ENCODE measurements at regions not wholly inside any gene's neighbourhood (a gene's known extent, or its start where the extent isn't known, plus 50 kb on each side); places are given as distances from the start of the nearest gene placed in this dataset.

- no peaks in the 10 kb centered on the region for H3K9me3 ChIP-seq (ENCODE audit: control insufficient read depth in 3 of 3, low read length in 3 of 3)
- no peak overlapping the region for H3K9ac ChIP-seq (ENCODE audit: low read depth in 1 of 3, low read length in 3 of 3)
- H3K4me3 ChIP-seq (ENCODE audit: low read length in 3 of 3): no peak overlapping the region
- H3K27me3 ChIP-seq (ENCODE audit: control insufficient read depth in 3 of 3, insufficient read depth in 3 of 3, low read length in 3 of 3): no peaks in the 10 kb centered on the region
- H3K36me3 ChIP-seq (ENCODE audit: control insufficient read depth in 3 of 3, insufficient read depth in 3 of 3, low read length in 3 of 3): no peaks in the 10 kb centered on the region
- H3K4me1 ChIP-seq (ENCODE audit: control insufficient read depth in 3 of 3, insufficient read depth in 3 of 3, low read length in 3 of 3): no peaks in the 10 kb centered on the region
- H3K27ac ChIP-seq (ENCODE audit: low read depth, low read length): no peak overlapping the region
These were observed 248.8 kb downstream of the RDH14 start for GRCh38 chr2:18311420-18312195.

- Histone ChIP-seq H3K9me3 (ENCODE audit: control insufficient read depth in 3 of 3, low read length in 3 of 3) (no peaks in the 10 kb centered on the region), H3K36me3 (ENCODE audit: control insufficient read depth in 3 of 3, insufficient read depth in 3 of 3, low read length in 3 of 3) (no peaks in the 10 kb centered on the region), H3K4me3 (ENCODE audit: low read length in 3 of 3) (no peak overlapping the region), H3K27ac (ENCODE audit: low read depth, low read length) (no peak overlapping the region), H3K27me3 (ENCODE audit: control insufficient read depth in 3 of 3, insufficient read depth in 3 of 3, low read length in 3 of 3) (no peaks in the 10 kb centered on the region), H3K4me1 (ENCODE audit: control insufficient read depth in 3 of 3, insufficient read depth in 3 of 3, low read length in 3 of 3) (no peaks in the 10 kb centered on the region), H3K9ac (ENCODE audit: low read depth in 1 of 3, low read length in 3 of 3) (no peak overlapping the region)
These were observed 250.8 kb downstream of the RDH14 start for GRCh38 chr2:18309627-18310026.

- Histone ChIP-seq H3K27ac (ENCODE audit: low read depth, low read length) (no peak overlapping the region), H3K4me3 (ENCODE audit: low read length in 3 of 3) (no peak overlapping the region), H3K9me3 (ENCODE audit: control insufficient read depth in 3 of 3, low read length in 3 of 3) (no peaks in the 10 kb centered on the region), H3K9ac (ENCODE audit: low read depth in 1 of 3, low read length in 3 of 3) (no peak overlapping the region), H3K4me1 (ENCODE audit: control insufficient read depth in 3 of 3, insufficient read depth in 3 of 3, low read length in 3 of 3) (no peaks in the 10 kb centered on the region), H3K27me3 (ENCODE audit: control insufficient read depth in 3 of 3, insufficient read depth in 3 of 3, low read length in 3 of 3) (no peaks in the 10 kb centered on the region), H3K36me3 (ENCODE audit: control insufficient read depth in 3 of 3, insufficient read depth in 3 of 3, low read length in 3 of 3) (no peaks in the 10 kb centered on the region)
These were observed 251.3 kb downstream of the RDH14 start for GRCh38 chr2:18309188-18309587.

GRCh38 chr2:18304849-18305248, 255.6 kb downstream of the RDH14 start:
- Histone ChIP-seq H3K4me3 (ENCODE audit: low read length in 3 of 3) (no peak overlapping the region), H3K27ac (ENCODE audit: low read depth, low read length) (no peak overlapping the region), H3K9me3 (ENCODE audit: control insufficient read depth in 3 of 3, low read length in 3 of 3) (no peaks in the 10 kb centered on the region), H3K27me3 (ENCODE audit: control insufficient read depth in 3 of 3, insufficient read depth in 3 of 3, low read length in 3 of 3) (no peaks in the 10 kb centered on the region), H3K4me1 (ENCODE audit: control insufficient read depth in 3 of 3, insufficient read depth in 3 of 3, low read length in 3 of 3) (no peaks in the 10 kb centered on the region), H3K9ac (ENCODE audit: low read depth in 1 of 3, low read length in 3 of 3) (no peak overlapping the region), H3K36me3 (ENCODE audit: control insufficient read depth in 3 of 3, insufficient read depth in 3 of 3, low read length in 3 of 3) (no peaks in the 10 kb centered on the region)

- Histone ChIP-seq H3K27ac (ENCODE audit: low read depth, low read length) (no peak overlapping the region), H3K36me3 (ENCODE audit: control insufficient read depth in 3 of 3, insufficient read depth in 3 of 3, low read length in 3 of 3) (no peaks in the 10 kb centered on the region), H3K9ac (ENCODE audit: low read depth in 1 of 3, low read length in 3 of 3) (no peak overlapping the region), H3K4me3 (ENCODE audit: low read length in 3 of 3) (no peak overlapping the region), H3K9me3 (ENCODE audit: control insufficient read depth in 3 of 3, low read length in 3 of 3) (no peaks in the 10 kb centered on the region), H3K27me3 (ENCODE audit: control insufficient read depth in 3 of 3, insufficient read depth in 3 of 3, low read length in 3 of 3) (no peaks in the 10 kb centered on the region), H3K4me1 (ENCODE audit: control insufficient read depth in 3 of 3, insufficient read depth in 3 of 3, low read length in 3 of 3) (no peaks in the 10 kb centered on the region)
These were observed 258.9 kb downstream of the RDH14 start for GRCh38 chr2:18301421-18302139.

- Histone ChIP-seq H3K4me1 (ENCODE audit: control insufficient read depth in 3 of 3, insufficient read depth in 3 of 3, low read length in 3 of 3) (no peaks in the 10 kb centered on the region), H3K4me3 (ENCODE audit: low read length in 3 of 3) (no peak overlapping the region), H3K9me3 (ENCODE audit: control insufficient read depth in 3 of 3, low read length in 3 of 3) (no peaks in the 10 kb centered on the region), H3K9ac (ENCODE audit: low read depth in 1 of 3, low read length in 3 of 3) (no peak overlapping the region), H3K27me3 (ENCODE audit: control insufficient read depth in 3 of 3, insufficient read depth in 3 of 3, low read length in 3 of 3) (no peaks in the 10 kb centered on the region), H3K27ac (ENCODE audit: low read depth, low read length) (no peak overlapping the region), H3K36me3 (ENCODE audit: control insufficient read depth in 3 of 3, insufficient read depth in 3 of 3, low read length in 3 of 3) (no peaks in the 10 kb centered on the region)
These were observed 260.8 kb downstream of the RDH14 start for GRCh38 chr2:18299423-18300212.

GRCh38 chr2:18297534-18298058, 262.9 kb downstream of the RDH14 start:
- H3K27ac ChIP-seq (ENCODE audit: low read depth, low read length): no peak overlapping the region
- no peak overlapping the region for H3K4me3 ChIP-seq (ENCODE audit: low read length in 3 of 3)
- H3K4me1 ChIP-seq (ENCODE audit: control insufficient read depth in 3 of 3, insufficient read depth in 3 of 3, low read length in 3 of 3): no peaks in the 10 kb centered on the region
- no peaks in the 10 kb centered on the region for H3K27me3 ChIP-seq (ENCODE audit: control insufficient read depth in 3 of 3, insufficient read depth in 3 of 3, low read length in 3 of 3)
- no peaks in the 10 kb centered on the region for H3K36me3 ChIP-seq (ENCODE audit: control insufficient read depth in 3 of 3, insufficient read depth in 3 of 3, low read length in 3 of 3)
- no peak overlapping the region for H3K9ac ChIP-seq (ENCODE audit: low read depth in 1 of 3, low read length in 3 of 3)
- H3K9me3 ChIP-seq (ENCODE audit: control insufficient read depth in 3 of 3, low read length in 3 of 3): no peaks in the 10 kb centered on the region

- Histone ChIP-seq H3K36me3 (ENCODE audit: control insufficient read depth in 3 of 3, insufficient read depth in 3 of 3, low read length in 3 of 3) (no peaks in the 10 kb centered on the region), H3K9ac (ENCODE audit: low read depth in 1 of 3, low read length in 3 of 3) (no peak overlapping the region), H3K4me1 (ENCODE audit: control insufficient read depth in 3 of 3, insufficient read depth in 3 of 3, low read length in 3 of 3) (no peaks in the 10 kb centered on the region)
These were observed 270.1 kb downstream of the RDH14 start for GRCh38 chr2:18290386-18290785.

GRCh38 chr2:18286897-18287296, 273.6 kb downstream of the RDH14 start:
- Histone ChIP-seq H3K36me3 (ENCODE audit: control insufficient read depth in 3 of 3, insufficient read depth in 3 of 3, low read length in 3 of 3) (no peaks in the 10 kb centered on the region), H3K9me3 (ENCODE audit: control insufficient read depth in 3 of 3, low read length in 3 of 3) (no peaks in the 10 kb centered on the region), H3K27ac (ENCODE audit: low read depth, low read length) (no peak overlapping the region), H3K4me1 (ENCODE audit: control insufficient read depth in 3 of 3, insufficient read depth in 3 of 3, low read length in 3 of 3) (no peaks in the 10 kb centered on the region), H3K9ac (ENCODE audit: low read depth in 1 of 3, low read length in 3 of 3) (no peak overlapping the region), H3K27me3 (ENCODE audit: control insufficient read depth in 3 of 3, insufficient read depth in 3 of 3, low read length in 3 of 3) (no peaks in the 10 kb centered on the region), H3K4me3 (ENCODE audit: low read length in 3 of 3) (no peak overlapping the region)

More at GRCh38 chr2:18290386-18290785, 270.1 kb downstream of the RDH14 start:
- Histone ChIP-seq H3K9me3 (ENCODE audit: control insufficient read depth in 3 of 3, low read length in 3 of 3) (no peaks in the 10 kb centered on the region), H3K4me3 (ENCODE audit: low read length in 3 of 3) (no peak overlapping the region), H3K27ac (ENCODE audit: low read depth, low read length) (no peak overlapping the region), H3K27me3 (ENCODE audit: control insufficient read depth in 3 of 3, insufficient read depth in 3 of 3, low read length in 3 of 3) (no peaks in the 10 kb centered on the region)

All from skeletal muscle tissue (tissue), 3 donors.